ENCODE measurements at regions not wholly inside any gene's neighbourhood (a gene's known extent, or its start where the extent isn't known, plus 50 kb on each side); places are given as distances from the start of the nearest gene placed in this dataset.
"Not testable (repeated sequence)": the region's sequence is repeated elsewhere in the genome, so short reads cannot be mapped to it uniquely, and the experiment has no call there.

- TF ChIP-seq NRF1 (IDR thresholded peaks at IDR 0.05; ENCODE audit: low read depth, low read length) (no peak), EZH2phosphoT487 (IDR thresholded peaks at IDR 0.05; ENCODE audit: borderline replicate concordance, low read depth) (no peak), POLR2AphosphoS5 (IDR thresholded peaks at IDR 0.05; ENCODE audit: low read depth, low read length) (no peak), EP300 (IDR thresholded peaks at IDR 0.05; ENCODE audit: borderline replicate concordance in 1 of 2, low read depth in 1 of 2, low read length in 1 of 2) (no peak), USF2 (IDR thresholded peaks at IDR 0.05; ENCODE audit: borderline replicate concordance, low read depth, low read length) (no peak), RFX5 (IDR thresholded peaks at IDR 0.05; ENCODE audit: low read length) (no peak)
Observed at GRCh38 chr6:81590314-81590691, 162.2 kb downstream of the TENT5A start (continued).

- Histone ChIP-seq H3K27ac (ENCODE audit: low read depth in 2 of 2, low read length in 1 of 2) (no peak overlapping the region), H3K4me1 (ENCODE audit: control insufficient read depth in 1 of 2, insufficient read depth in 2 of 2, low read depth in 1 of 2, low read length in 1 of 2) (no peaks in the 10 kb centered on the region; a peak in 1 of 4 replicates), H3K4me3 (ENCODE audit: low read depth in 2 of 2, low read length in 1 of 2) (no peak overlapping the region), H3K9ac (no peak overlapping the region), H3K27me3 (ENCODE audit: insufficient read depth) (no peaks in the 10 kb centered on the region), H3K9me2 (no peaks in the 10 kb centered on the region), H2AFZ (ENCODE audit: low read depth) (no peak overlapping the region), H3K4me2 (no peak overlapping the region), H3F3A (replicated peaks; ENCODE audit: insufficient read depth) (no peaks in the 10 kb centered on the region), H3K79me2 (ENCODE audit: insufficient read depth) (no peaks in the 10 kb centered on the region), H4K20me1 (ENCODE audit: insufficient read depth) (no peaks in the 10 kb centered on the region), H3K9me3 (no peaks in the 10 kb centered on the region), H3K36me3 (replicated peaks in 1 of 2; ENCODE audit: control insufficient read depth in 1 of 2, insufficient read depth in 2 of 2, low read length in 1 of 2) (peaks cover 0 to 3% of the 10 kb centered on the region in 2 experiments)
- TF ChIP-seq RFX5 (IDR thresholded peaks at IDR 0.05; ENCODE audit: low read length) (no peak), CTCF (IDR thresholded peaks at IDR 0.05) (peak; percentile 10; the same call in 1 of the 2 replicates)
- ChIA-PET CTCF (interaction anchor here (1.4 kb wide), 1 partner anchor 24 kb away, joined by 3 read pairs; no protein-coding TSS in a partner anchor), POLR2A (no interaction called here)
- WGBS (ENCODE audit: low lambda C conversion rate): 58% methylated on average over 5 of the region's 5 CpGs
- no peak for DNase-seq
Observed at GRCh38 chr6:81589465-81590313, 162.8 kb downstream of the TENT5A start.

- H3K27ac ChIP-seq (ENCODE audit: low read depth in 2 of 2, low read length in 1 of 2); POLR2A ChIA-PET; H3F3A ChIP-seq (replicated peaks; ENCODE audit: insufficient read depth); H3K36me3 ChIP-seq (replicated peaks in 1 of 2; ENCODE audit: control insufficient read depth in 1 of 2, insufficient read depth in 2 of 2, low read length in 1 of 2); CTCF ChIA-PET; H3K9me3 ChIP-seq; H3K9me2 ChIP-seq; H3K4me2 ChIP-seq; H3K27me3 ChIP-seq (ENCODE audit: insufficient read depth); DNase-seq; H2AFZ ChIP-seq (ENCODE audit: low read depth); H3K4me1 ChIP-seq (ENCODE audit: control insufficient read depth in 1 of 2, insufficient read depth in 2 of 2, low read depth in 1 of 2, low read length in 1 of 2); H3K9ac ChIP-seq; H4K20me1 ChIP-seq (ENCODE audit: insufficient read depth); H3K79me2 ChIP-seq (ENCODE audit: insufficient read depth); H3K4me3 ChIP-seq (ENCODE audit: low read depth in 2 of 2, low read length in 1 of 2): not testable (repeated sequence)
- WGBS (ENCODE audit: low lambda C conversion rate): 69% methylated on average over 1 of the region's 1 CpG
Observed at GRCh38 chr6:81585686-81586085, 166.8 kb downstream of the TENT5A start.

- DNase-seq; H3K9ac ChIP-seq; H3F3A ChIP-seq (replicated peaks; ENCODE audit: insufficient read depth); H4K20me1 ChIP-seq (ENCODE audit: insufficient read depth); H3K4me3 ChIP-seq (ENCODE audit: low read depth in 2 of 2, low read length in 1 of 2); H3K27me3 ChIP-seq (ENCODE audit: insufficient read depth); CTCF ChIA-PET; POLR2A ChIA-PET; H3K79me2 ChIP-seq (ENCODE audit: insufficient read depth); H3K9me2 ChIP-seq; H3K9me3 ChIP-seq; H3K27ac ChIP-seq (ENCODE audit: low read depth in 2 of 2, low read length in 1 of 2); H3K4me2 ChIP-seq; H2AFZ ChIP-seq (ENCODE audit: low read depth); H3K4me1 ChIP-seq (ENCODE audit: control insufficient read depth in 1 of 2, insufficient read depth in 2 of 2, low read depth in 1 of 2, low read length in 1 of 2); H3K36me3 ChIP-seq (replicated peaks in 1 of 2; ENCODE audit: control insufficient read depth in 1 of 2, insufficient read depth in 2 of 2, low read length in 1 of 2): not testable (repeated sequence)
- WGBS (ENCODE audit: low lambda C conversion rate): 49% methylated on average over 2 of the region's 2 CpGs
Observed at GRCh38 chr6:81584156-81584555, 168.3 kb downstream of the TENT5A start.
